HG03354 (cell line): ENCODE measurements at regions not wholly inside any gene's neighbourhood (a gene's known extent, or its start where the extent isn't known, plus 50 kb on each side); places are given as distances from the start of the nearest gene placed in this dataset.
A peak's percentile ranks its signal among the peaks of the same experiment; 100 is the strongest.
"Not testable (repeated sequence)": the region's sequence is repeated elsewhere in the genome, so short reads cannot be mapped to it uniquely, and the experiment has no call there.

ENCODE experiments used
- ATAC-seq: cut with Tn5 transposase; IDR thresholded peaks from one replicate; pipeline ENCODE4 v1.9.1; 2021; ENCODE audit warnings: mild to moderate bottlenecking; ENCODE audit not compliant: unreplicated experiment, poor library complexity, severe bottlenecking

DNA sequence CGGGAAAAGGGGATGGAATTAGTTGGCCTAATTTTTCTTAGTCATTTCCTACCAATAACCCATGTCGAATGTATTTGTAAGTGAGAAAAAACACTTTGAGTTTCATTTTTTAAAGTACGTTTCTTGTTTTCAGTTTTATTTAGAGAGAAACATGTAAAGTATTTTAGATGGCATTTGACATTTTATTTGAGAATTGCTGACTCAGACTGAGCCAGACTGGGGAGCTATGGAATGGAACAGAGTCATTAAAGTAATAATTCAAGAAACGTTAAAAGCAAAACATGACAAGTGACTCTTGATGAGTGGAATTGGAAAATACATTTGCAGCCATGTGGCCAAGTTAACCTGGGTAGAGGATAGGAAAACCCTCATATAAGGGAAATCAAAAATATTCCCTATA, 286.1 kb upstream of the NPSR1 start:
- no peak for ATAC-seq

- ATAC-seq: no peak
These were observed 284.1 kb upstream of the NPSR1 start for GRCh38 chr7:34373940-34374339.

GRCh38 chr7:34382166-34382893, 275.7 kb upstream of the NPSR1 start:
- no peak for ATAC-seq

DNA sequence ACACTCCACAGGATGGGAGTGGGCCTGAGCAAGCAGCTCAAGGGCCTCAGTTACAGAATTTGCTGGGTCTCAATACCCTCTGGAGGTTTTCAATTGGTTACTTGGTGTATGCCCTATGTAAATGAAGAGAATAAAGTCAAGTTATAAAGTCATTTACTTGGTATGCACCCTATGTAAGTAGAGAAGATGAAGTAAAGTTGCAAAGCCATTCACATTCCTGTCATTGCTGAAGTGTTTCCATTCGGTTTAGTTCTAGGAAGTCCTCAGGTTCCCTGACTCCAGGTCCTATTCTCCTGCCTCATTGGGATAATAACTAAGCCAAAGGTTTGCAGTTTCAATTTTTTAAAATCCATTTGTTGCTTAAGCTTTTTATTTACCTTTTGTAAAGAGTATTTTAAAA, 272.6 kb upstream of the NPSR1 start:
- ATAC-seq: no peak

DNA sequence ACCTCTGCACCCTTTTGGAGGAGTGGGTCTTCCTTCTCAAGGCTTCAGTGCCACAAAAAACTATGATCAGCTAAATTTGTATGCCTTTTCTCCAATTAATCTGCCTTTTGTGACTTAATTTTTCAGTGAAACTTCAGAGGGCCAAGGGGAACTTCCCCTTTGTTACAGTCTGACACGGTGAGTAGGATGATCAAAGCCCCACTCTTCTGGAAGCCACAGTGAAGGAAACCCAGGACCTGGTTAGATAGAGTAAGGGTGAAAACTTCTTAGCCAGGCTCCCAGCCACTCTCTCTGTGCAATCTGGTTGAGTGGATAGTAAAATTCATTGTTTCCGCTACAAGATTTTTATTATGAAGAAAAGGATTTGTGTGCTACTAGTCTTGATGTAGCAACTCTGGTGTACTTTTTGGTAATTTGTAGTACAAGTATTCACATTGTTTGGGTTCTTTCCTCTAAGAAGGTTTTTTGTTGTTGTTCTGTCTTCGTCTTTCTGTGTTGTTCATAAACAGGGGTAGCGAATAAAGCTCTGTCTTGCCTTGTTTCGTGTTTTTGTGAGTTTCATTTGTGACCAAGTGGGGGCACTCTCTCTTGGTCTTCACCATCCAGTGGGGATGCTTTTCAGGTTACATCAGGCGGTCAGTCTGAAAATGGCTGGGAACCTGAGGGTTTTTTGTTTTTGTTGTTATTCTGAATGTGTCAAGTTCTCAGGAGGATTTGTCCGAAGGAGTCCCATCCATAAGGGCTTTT, 268.5 kb upstream of the NPSR1 start:
- ATAC-seq: no peak

DNA sequence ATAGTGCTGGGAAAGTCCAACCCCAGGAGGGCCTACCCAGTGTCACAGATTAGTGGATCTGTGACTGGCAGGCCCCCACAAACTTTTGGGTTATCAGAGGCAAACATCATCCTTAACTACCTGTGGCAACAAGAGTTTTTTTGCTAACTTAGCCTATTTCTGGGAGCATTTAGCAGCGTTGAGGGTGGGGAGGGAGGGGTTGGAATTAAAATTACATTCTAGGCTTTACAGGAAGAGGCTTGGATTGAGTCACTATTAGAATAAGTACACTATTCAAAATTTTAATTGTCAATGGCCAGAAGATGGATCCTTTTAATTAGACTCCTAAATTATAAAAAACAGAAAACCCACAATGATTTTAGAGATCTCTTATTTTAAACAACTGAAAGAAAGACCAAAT, 267.9 kb upstream of the NPSR1 start:
- no peak for ATAC-seq

DNA sequence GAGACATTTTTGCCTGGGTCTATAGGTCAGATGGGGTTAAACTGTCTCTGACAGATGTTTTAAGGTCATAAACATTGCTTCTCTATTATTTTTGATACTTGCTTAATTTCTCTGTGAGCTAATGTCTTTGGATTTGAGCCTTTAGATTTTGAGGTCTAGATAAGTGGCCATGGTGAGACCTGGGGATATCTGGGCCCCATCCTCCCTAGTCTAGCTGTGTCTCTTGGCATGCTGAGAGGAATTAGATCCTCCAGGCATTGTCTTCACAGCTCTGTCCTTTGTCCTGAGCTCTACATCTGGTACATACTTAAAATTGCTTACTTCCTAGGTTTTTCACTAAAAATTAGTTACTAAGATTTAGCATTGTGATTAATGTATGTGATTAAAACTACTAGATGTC, 265.0 kb upstream of the NPSR1 start:
- ATAC-seq: no peak

DNA sequence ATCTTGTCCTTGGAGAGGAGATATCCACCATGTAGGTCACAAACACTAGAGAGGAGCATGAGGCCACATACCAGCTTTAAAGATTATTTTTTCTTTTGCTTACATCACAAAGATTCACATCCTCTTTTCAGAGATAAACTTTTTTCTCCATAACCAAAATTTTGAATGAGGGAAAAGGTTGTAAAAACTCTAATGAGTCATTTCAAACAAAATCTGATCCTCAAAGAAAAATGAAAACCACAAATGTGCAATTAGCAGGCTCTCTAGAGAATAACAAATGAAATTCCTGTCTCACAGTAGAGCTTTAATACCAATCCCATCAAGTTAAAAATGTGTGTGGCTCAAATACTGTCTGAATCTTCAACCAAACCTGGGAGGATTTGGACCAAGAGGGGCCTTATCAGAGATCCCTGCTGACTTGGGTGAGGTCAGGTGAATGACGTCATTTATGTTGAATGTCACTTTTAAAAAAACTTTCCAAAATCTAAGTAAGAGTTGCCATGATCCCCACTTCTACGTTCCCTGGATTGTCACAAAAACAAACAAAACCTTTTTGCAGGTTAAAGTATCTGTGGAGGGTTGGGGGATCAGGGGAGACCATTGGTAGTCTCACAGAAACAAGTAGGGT, 261.5 kb upstream of the NPSR1 start:
- ATAC-seq: no peak

DNA sequence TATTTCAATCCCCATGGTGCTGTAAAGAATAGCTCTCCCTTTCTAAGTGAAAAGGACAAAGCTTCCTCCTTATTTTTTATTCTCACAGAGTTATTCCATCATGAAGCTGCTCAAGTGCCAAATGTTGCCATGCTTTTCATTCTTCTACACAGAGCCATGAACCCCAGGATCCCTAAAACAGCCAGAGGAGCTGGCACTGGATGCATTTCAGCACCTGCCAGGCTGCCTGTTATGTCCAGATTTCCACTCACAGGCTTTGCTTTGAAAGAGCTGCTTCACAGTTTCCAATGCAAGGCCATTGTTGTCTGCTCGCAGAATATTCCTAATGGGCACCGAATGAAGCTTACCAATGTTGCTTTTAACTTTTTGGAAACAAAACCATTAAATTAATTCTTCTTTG, 256.2 kb upstream of the NPSR1 start:
- no peak for ATAC-seq

DNA sequence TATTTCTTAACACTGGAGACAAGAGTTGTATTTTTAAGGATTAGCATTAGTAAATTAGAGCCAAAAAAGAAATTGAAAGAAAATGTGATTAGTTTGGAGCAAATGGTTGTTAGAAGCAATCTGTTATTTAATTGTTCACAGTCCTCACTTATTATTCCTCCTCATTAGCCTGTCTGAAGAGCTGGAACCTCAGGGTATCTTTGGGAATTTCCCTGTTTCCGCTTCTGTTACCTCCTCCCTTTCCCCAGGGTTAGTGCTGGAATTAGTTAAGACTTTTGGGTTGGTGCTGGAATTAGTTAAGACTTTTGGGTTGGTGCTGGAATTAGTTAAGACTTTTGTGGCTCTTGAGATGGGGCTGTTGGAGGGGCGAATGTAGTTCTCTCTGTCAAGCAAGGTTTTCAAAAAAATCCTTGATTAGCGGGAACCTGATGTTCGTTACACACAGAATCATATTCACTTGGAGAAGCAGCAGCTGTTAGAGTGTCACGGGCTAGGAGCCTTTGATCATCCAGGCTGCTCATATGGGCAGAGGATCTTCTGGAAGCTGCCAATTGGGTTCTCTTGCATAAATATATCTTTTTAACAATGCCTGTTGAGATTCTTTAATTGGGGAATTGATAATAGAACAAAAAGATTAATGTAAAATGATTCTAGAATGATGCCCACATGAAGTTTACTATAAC, 251.0 kb upstream of the NPSR1 start:
- no peak for ATAC-seq

- no peak for ATAC-seq
These were observed 250.4 kb upstream of the NPSR1 start for GRCh38 chr7:34407586-34407985.

DNA sequence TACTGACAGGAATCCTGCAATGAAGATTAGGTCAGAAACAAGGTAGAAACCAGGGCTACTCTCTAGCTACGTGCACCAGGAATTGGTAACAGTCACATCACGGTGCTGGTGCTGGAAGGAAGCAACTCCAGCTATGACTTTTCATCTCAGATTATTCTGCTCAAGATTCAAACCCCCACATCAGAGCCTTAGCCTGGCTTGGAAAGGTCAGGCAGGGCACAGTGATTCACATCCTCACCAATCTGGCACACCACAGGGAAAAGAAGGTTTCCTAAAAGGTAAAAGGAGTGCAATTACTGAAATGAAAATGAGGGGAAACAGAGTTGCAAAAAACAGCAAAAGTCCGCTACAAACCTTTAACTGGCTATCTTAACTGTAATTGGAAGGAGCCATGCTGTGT, 240.2 kb upstream of the NPSR1 start:
- ATAC-seq: no peak

DNA sequence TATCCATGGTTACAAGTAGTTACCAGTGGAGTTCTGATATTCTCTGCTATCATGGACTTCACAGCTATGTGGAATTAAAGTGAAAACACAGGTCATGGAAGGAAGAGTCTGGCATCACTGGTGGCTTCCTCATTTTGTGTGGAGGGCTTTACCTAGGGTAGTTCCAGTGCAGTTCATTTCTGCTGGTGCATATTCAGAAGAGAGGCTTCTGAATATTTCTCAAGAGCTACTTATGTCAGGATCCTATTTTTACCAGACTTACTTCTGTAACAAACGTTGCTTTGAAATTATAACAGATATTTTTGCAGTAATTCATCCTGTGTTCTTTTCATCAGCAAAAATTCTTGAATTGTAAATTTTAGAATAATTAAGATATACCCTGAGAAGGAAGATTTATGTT, 236.5 kb upstream of the NPSR1 start:
- no peak for ATAC-seq

- ATAC-seq: no peak
These were observed 232.8 kb upstream of the NPSR1 start for GRCh38 chr7:34425194-34425593.

DNA sequence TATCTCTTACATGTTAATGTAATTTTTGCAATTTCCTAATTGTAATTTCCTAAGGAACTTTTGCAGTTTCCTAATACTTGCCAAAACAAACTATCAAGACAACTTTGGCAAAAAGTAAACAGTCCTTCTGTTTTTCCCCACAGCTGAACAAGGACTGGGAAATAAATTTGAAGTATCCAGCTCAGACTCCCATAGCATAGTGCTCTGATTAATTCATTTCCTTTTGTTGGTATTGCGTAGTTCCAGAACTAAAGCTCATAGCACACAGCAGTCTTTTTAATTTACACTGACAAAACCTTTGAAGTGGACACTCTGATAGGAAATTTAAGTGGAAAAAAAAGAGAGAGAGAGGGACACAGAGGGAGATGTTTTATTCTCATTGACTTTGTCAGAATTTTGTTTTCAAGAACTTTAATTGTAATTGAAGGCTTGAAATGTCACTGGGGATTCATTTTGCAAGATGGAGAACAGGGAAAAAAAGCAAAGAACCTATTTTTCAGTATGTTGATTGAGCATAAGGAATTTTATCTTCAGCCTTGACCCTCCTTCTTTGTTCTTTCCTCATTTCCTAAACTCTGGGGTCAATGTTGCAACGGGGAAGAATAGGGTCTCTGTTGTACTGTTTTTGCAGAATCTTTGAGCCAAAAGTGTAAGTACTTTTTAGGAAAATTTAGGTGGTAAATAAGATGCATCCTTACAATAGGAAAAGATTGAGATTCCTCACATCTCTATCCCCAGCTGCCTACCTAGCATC, 232.2 kb upstream of the NPSR1 start:
- no peak for ATAC-seq

DNA sequence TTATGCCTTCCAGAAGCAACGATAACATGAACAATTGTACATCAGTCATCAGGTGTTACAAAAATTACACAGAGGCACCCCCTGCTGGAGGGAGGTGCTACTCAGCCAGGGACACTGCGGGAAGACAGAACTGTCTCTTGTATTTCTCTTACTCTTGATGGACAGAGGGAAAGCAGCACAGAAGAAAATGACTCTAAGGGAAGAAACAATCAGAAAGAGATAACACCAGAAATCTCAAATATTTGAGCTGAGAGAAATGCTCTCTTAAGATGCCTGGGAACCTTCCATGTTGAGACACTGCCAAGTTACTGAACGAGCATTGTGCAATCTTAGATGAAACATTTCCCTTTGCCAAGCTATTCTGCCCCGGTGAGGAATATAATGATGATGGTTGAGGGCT, 227.6 kb upstream of the NPSR1 start:
- no peak for ATAC-seq

DNA sequence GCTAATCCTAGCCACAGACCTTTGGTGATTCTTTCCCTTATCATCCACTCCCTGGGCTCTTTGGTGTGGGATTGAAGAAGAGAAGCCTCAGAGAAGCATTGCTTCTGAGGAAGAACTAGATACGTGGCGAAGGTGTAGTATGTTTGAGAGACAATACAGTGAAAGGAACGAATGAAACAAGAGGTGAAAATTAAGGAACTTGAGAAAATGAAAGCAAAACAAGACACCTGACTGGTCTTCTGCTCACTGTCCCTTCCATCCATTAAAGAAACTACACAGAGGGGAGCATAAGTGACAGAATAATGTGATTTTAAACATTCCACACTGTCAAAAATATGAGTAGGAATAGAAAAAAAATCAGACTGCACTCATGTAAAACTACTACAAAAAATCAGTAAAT, 219.6 kb upstream of the NPSR1 start:
- peak; percentile 50 for ATAC-seq

- no peak for ATAC-seq
These were observed 212.4 kb upstream of the NPSR1 start for GRCh38 chr7:34445653-34446052.

DNA sequence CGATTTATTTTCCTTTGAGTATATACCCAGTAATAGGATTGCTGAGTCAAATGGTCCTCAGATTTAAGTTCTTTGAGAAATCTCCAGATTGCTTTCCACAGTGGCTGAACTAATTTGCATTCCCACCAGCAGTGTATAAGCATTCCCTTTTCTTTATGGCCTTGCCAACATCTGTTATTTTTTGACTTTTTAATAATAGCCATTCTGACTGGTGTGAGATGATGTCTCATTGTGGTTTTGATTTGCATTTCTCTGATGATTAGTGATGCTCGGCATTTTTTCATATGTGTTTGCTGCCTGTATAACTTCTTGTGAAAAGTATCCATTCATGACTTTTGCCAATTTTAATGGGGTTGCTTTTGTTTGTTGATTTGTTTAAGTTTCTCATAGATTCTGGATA, 209.5 kb upstream of the NPSR1 start:
- not testable (repeated sequence) for ATAC-seq

DNA sequence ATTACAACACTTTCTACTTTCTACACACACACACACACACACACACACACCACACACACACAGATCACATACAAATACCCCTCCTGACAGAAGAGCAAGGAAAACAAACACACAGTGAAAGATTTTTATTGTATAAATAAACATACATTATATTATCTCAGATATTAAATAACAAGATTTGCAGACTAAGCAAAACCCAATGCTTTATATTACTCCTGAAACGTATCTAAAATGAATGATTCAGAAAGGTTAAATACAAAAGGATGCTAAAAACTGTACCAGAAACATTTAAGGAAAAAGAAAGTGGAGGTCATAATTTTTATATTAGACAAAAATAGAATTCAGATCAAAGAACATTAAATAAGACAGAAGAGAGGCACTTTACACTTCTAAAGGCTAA, 208.3 kb upstream of the NPSR1 start:
- ATAC-seq: no peak
